GM19351 (cell line): ENCODE measurements at regions not wholly inside any gene's neighbourhood (a gene's known extent, or its start where the extent isn't known, plus 50 kb on each side); places are given as distances from the start of the nearest gene placed in this dataset.

Experiments used
- ATAC-seq: cut with Tn5 transposase; IDR thresholded peaks from one replicate; pipeline ENCODE4 v1.9.1; 2021; ENCODE audit warnings: mild to moderate bottlenecking, moderate library complexity; ENCODE audit not compliant: unreplicated experiment

DNA sequence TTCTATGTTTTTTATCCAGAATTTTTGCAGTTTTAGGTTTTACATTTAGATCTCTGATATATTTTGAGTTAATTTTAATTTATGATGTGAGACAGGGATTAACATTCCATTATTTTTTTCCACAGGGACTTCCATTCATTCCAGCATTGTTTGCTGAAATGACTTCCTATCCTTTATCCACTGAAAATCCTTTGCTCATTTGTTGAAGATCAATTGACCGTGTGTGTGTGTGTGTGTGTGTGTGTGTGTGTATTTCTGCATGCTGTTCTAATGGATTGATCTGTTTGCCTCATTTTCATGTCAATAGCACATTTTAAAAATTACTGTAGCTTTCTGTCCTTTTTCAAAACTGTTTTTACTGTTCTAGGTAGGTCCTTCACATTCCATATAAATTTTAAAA, 480.3 kb downstream of the DSC3 start:
- ATAC-seq: no peak

DNA sequence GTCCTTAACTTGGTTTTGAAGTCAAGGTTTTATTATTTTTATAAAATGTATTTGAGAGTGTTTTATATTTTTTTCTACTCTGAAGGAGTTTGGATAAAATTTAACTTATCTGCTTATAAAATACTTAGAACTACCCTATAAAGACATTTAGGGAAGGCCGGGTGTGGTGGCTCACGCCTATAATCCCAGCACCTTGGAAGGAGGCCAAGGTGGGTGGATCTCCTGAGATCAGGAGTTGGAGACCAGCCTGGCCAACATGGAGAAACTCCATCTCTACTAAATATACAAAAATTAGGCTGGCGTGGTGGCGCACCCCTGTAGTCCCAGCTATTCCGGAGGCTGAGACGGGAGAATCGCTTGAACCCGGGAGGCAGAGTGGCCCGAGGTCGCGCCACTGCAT, 486.4 kb downstream of the DSC3 start:
- no peak for ATAC-seq

DNA sequence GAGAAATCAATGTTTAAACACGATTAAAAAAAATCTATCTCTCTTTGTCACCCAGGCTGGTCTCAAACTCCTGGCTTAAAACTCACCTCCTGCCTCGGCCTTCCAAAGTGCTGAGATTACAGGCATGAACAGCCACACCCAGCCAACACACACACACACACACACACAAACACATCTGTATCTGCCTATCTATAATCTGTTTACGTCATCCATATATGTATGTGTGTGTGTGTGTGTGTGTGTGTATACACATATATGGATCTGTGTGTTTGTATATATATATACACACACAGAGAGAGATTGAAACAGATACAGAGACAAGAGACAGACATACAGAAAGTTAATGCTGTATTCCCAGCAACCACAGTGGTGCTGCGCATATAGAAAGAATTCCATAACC, 497.1 kb downstream of the DSC3 start:
- no peak for ATAC-seq

- ATAC-seq: no peak
Measured at GRCh38 chr18:30544141-30544540, 498.4 kb downstream of the DSC3 start.

DNA sequence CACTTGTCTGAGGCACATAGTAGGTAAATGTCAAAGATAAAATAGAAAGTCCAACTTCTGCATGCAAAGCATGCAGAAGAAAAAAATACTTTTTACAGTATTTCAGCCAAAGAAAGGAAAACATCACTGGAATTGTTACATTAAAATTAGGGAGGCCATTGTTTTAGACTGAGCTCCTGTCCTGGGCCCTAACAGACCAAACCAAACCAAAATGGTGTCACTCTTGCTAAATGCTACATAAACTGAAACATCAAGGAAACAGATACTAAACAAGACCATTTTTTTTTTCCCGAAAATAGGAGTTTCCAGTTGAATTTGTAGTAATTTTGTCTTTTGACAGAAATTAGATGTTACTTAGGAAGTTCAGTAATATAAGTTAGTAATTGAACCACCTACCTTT, 508.8 kb downstream of the DSC3 start:
- no peak for ATAC-seq

DNA sequence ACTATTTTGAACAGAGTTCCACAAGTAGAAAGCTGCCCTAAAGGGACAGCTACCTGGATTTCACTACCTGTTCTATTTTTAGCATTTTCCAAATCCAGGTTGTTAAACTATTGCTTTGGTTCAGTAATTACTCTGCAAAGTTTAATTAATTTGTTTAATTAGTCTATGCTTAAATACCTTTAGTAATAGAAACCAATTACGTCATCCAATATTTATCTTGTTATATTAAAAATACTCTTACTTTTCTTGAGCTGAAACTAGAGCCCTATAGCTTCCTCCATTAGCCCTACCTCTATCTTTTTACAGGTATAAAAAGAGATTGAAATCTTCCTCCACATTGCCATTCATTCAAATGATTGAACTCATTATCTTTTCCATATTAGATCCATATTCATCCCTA, 514.6 kb downstream of the DSC3 start:
- ATAC-seq: no peak

GRCh38 chr18:30527226-30527625, 515.3 kb downstream of the DSC3 start:
- ATAC-seq: no peak

DNA sequence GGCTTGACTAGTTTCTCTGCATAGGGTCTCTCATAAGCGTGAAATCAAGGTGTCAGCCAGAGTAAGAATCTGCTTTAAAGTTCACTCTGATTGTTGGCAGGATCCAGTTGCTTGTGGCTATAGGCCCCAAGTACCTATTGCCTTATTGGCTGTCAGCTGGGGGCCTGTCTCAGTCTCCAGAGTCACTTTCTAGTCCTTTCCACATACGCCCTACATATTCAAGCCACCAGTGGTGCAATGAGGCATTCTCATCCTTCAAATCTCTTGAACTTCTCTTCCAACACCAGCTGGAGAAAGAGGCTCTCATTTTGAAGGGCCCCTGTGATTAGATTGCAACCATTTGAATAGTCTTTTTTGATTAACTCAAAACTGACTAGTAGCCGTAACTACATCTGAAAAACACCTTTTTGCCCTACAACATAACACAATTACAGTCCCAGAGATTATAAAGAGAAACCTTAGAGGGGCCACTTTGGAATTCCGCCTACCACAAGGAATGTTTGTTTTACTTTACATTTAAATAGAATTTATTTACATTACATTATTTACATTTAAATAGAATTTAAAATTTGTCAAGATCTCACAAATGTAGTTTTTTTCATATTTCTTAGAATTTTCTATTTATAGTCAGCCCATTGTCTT, 520.1 kb downstream of the DSC3 start:
- no peak for ATAC-seq

DNA sequence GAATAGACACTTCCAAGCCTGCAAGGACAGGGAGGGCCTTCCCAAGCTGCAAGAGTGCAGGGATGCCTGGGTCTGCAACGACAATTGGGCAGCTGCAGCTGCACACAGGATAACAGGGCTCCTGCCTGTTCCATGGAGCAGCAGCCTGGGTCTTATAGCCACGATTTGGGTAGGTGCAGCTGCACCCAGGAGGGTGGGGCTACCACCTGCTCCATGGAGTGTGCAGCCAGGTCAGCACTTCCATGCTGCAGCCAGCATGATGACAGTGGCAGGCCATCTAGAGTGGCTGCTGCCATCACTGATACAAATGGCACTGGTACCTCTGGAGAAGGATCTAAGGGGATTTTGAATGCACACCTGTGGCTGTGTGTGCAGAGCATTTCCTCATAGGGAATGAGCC, 528.5 kb downstream of the DSC3 start:
- no peak for ATAC-seq

DNA sequence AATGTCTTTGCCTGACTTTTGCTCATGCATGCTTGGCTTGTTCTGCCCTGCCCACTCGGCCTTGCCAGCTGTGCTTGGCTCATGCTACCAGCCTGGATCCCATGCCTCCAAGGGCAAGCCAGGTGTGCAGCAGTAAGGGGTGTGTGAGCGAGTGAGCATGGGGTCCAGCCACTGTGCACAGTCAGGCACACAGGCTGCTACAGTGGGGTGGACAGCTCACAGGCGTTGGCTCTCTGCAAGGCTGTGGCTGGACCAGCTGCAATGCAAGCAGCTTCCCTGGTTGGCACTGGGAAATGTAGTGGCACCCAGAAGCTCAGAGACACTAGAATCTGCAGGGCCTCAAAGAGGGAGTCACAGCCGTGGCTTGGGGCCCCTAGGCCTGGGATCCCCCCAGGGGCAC, 529.7 kb downstream of the DSC3 start:
- ATAC-seq: no peak

GRCh38 chr18:30510882-30511281, 531.7 kb downstream of the DSC3 start:
- ATAC-seq: no peak

GRCh38 chr18:30501594-30501993, 540.9 kb downstream of the DSC3 start:
- ATAC-seq: no peak

DNA sequence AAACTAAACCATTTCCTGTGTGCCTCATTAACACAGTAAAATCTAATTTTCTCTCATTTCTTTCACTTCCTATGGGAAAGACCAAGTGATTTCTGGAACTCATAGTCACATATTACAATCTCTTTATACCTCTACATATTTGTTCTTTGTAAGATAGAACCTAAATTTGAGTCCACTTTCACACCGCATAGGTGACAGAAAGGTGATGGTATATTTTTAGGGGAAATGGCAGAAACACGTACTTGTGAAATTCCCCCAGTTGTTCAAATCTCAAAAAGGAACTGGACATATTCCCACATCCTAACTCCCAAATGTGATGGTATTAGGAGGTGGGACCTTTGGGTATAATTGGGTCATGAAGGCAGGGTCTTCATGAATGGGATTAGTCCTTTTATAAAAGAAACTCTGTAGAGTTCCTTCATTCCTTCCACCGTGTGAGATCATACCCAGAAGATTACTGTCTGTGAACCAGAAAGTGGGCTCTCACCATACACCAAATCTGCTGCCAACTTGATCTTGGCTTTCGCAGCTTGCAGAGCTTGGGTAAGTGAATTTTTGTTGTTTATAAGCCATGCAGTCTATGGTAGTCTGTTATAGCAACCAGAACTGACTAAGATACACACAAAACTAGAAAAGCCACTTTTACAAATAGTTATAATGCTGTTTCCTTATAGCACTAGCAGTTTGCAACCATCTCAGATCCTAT, 542.1 kb downstream of the DSC3 start:
- no peak for ATAC-seq

- no peak for ATAC-seq
Measured at GRCh38 chr18:30499721-30500120, 542.8 kb downstream of the DSC3 start.

DNA sequence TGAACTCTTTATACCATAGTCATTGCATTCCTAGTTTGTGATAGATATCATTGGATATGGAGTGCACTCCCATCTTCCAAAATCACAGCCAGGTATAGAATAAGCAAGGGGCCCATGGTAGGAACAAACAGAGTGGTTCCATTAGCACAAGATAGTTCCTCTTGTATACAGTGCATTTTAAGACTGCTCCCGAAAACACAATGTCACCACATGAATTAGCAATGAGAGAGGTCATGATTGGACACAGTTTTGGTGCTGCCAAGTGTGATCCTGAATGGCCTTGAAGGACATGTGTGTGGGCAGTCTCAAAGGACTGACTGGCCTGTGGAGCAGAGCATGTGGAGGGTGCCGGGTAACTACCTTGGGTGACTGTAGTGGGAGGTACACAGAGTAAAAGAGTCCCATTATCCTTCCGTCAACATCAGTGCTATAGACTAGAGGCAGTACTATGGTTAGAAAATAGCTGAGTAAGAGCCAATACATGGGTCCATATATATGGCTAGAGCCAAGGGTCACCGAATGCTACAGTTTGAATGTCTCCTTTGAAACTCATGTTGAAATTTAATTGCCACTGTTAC, 549.9 kb downstream of the DSC3 start:
- no peak for ATAC-seq

DNA sequence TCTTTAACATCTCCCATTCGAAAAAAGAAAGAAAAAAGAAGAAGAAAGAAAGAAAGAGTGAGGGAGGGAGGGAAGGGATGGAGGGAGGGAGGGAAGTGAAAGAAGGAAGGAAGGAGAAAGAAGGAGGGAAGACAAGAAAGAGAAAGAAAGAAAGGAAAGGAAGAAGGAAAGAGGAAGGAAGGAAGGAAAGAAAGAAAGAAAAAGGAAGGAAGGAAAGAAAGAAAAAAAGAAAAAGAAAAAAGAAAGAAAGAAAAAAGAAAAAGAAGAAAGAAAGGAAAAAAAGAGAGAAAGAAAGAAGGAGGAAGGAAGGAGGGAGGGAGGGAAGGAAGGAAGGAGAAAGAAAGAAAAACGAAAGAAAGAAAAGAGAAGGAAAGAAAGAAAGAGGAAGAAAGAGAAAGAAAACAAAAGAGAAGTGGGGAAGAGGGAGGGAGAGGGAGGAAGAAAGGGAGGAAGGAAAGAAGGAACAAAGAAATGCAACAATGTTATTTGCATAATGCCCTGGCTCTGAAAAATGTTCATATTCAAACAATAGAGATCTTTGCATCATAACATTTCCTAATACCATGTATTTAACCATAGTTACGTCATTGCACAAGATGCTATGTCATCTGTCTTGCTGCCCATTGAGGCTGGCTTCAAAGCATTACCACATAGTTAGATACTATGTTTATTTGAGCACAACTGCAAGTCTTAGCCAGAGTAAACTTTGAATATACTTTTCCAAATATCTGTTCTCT, 550.6 kb downstream of the DSC3 start:
- no peak for ATAC-seq

DNA sequence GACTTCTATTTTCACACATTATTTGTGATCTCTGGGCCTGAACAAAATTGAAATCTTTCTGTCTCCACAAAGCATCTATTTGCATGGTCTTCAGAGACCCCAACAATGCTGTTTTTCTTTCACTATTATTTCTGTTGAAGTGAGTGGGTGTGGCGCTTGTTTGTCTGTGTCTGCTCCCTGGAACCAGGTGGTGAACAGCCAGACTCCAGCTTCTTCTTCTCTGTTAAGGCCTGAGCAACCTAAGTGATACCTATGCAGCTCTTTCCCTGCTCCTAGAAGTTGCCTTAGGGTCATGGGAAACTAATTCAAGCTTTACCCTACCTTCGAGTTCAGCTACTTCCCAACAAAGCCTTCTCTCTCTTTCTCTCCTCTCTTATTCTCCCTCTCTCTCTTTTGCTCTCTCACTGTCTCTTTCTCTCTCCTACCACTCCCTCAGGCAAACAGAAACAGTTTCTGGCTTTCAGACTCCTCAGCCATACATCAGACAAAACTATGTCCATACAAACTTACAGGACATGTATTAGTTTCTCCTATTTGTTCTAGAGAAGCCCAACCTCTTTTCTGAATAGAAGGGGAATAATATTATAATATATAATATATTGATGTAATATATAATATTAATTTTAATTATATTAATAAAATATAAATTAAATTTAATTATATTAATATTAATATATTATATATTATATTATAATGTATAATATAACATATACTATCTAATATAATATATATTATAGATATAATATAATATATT, 552.5 kb downstream of the DSC3 start:
- ATAC-seq: no peak

DNA sequence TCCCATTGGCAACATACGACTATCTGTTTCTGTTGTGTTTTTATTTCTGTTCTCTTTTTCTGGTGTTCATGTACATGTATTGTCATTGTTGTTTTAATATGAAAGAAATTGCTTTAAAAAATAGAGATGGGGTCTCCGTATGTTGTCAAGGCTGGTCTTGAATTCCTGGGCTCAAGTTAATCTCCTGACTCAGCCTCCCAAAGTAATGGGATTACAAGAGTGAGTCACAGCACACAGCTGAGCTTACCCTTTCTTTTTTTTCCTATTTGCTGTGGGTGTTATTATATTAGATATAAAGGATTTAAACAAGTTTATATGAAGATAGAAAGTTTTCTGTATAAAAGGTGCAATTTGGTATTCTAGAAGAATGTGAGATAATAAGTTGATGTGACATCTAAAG, 554.6 kb downstream of the DSC3 start:
- ATAC-seq: no peak

DNA sequence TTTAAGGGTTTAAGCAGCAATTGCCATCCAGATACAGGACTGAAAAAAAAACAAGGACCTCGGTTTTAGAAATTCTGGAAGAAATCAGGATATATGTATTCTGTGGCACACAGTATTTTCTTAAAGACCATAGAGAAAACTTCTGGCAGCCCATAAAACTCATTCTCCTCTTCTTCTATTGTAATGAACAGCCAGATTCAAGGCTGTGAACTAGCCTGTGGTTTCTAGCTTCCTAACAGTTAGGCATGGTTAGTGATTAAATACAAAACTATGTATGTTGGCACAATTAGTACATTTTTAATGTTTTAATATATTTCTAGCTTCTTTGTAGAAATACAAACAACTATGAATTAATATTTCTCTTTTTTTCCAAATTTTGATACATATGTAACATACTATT, 555.7 kb downstream of the DSC3 start:
- no peak for ATAC-seq

- no peak for ATAC-seq
Measured at GRCh38 chr18:30485078-30485477, 557.5 kb downstream of the DSC3 start.

- no peak for ATAC-seq
Measured at GRCh38 chr18:30481871-30482270, 560.7 kb downstream of the DSC3 start.
